ENCODE measurements at regions not wholly inside any gene's neighbourhood (a gene's known extent, or its start where the extent isn't known, plus 50 kb on each side); places are given as distances from the start of the nearest gene placed in this dataset.

- TF ChIP-seq POLR2A (IDR thresholded peaks at IDR 0.05; ENCODE audit: low read depth, low read length) = no peak
- TF ChIP-seq MAX (IDR thresholded peaks at IDR 0.05; ENCODE audit: insufficient read depth, insufficient read length) = no peak
- no peak for TF ChIP-seq EZH2 (IDR thresholded peaks at IDR 0.05; ENCODE audit: borderline replicate concordance, low read depth, low read length, severe bottlenecking)
These were observed 197.5 kb downstream of the HS3ST3A1 start for GRCh38 chr17:13403982-13404946.

Data from endothelial cell of umbilical vein (primary cell).